SK-N-SH treated with all-trans-retinoic acid at 6 μM for 48 hours (cell line): ENCODE measurements at regions not wholly inside any gene's neighbourhood (a gene's known extent, or its start where the extent isn't known, plus 50 kb on each side); places are given as distances from the start of the nearest gene placed in this dataset.

Experiments used
- ATAC-seq: fragments of 200-7000 bp; cut with Tn5 transposase; 3 replicates; pipeline ENCODE4 v1.9.1; 2020; ENCODE audit warnings: mild to moderate bottlenecking, moderate library complexity
- BACH2 ChIP-seq: fragments of 250-450 bp; sonication (Bioruptor Pico); IDR thresholded peaks from 2 replicates; pipeline ENCODE4 v1.9.0; 2021; ENCODE audit warnings: mild to moderate bottlenecking, borderline replicate concordance
- CSDC2 ChIP-seq: fragments of 250-450 bp; sonication (Bioruptor Pico); IDR thresholded peaks from 2 replicates; pipeline ENCODE4 v1.5.0; 2020; ENCODE audit warnings: mild to moderate bottlenecking, moderate library complexity
- ESRRG ChIP-seq: fragments of 250-450 bp; sonication (Bioruptor Pico); IDR thresholded peaks from 2 replicates; pipeline ENCODE4 v1.6.1; 2021; ENCODE audit warnings: mild to moderate bottlenecking
- GLIS3 ChIP-seq: fragments of 250-450 bp; sonication (Bioruptor Pico); IDR thresholded peaks from 2 replicates; pipeline ENCODE4 v1.5.0; 2020; ENCODE audit warnings: mild to moderate bottlenecking, moderate library complexity
- ISL1 ChIP-seq: fragments of 250-450 bp; sonication (Bioruptor Pico); IDR thresholded peaks from 2 replicates; pipeline ENCODE4 v2.1.2; 2022; ENCODE audit warnings: mild to moderate bottlenecking, moderate library complexity
- OSR1 ChIP-seq: fragments of 250-450 bp; sonication (Bioruptor Pico); IDR thresholded peaks from 2 replicates; pipeline ENCODE4 v1.8.0; 2022; ENCODE audit warnings: moderate library complexity, mild to moderate bottlenecking, inconsistent platforms
- RARB ChIP-seq: fragments of 250-450 bp; sonication (Bioruptor Pico); IDR thresholded peaks from 2 replicates; pipeline ENCODE4 v1.8.0; 2021; ENCODE audit warnings: mild to moderate bottlenecking, moderate library complexity
- SNAI2 ChIP-seq: fragments of 250-450 bp; sonication (Bioruptor Pico); IDR thresholded peaks from 2 replicates; pipeline ENCODE4 v1.5.0; 2020; ENCODE audit warnings: mild to moderate bottlenecking, moderate library complexity
- TOX ChIP-seq: fragments of 250-450 bp; sonication (Bioruptor Pico); IDR thresholded peaks from 2 replicates; pipeline ENCODE4 v1.8.0; 2021; ENCODE audit warnings: mild to moderate bottlenecking, moderate library complexity, borderline replicate concordance
- ZC3H10 ChIP-seq: fragments of 250-450 bp; sonication (Bioruptor Pico); IDR thresholded peaks from 2 replicates; pipeline ENCODE4 v1.5.1; 2021; ENCODE audit warnings: mild to moderate bottlenecking, moderate library complexity
- ZFP3 ChIP-seq: fragments of 250-450 bp; sonication (Bioruptor Pico); IDR thresholded peaks from 2 replicates; pipeline ENCODE4 v1.5.0; 2020; ENCODE audit warnings: mild to moderate bottlenecking, moderate library complexity
- ZFP30 ChIP-seq: fragments of 450-650 bp; formaldehyde crosslinking; IDR thresholded peaks from 2 replicates; pipeline ENCODE4 v1.5.0; 2022; ENCODE audit warnings: mild to moderate bottlenecking, moderate library complexity
- ZNF565 ChIP-seq: fragments of 450-650 bp; formaldehyde crosslinking; conservative IDR thresholded peaks from 2 replicates; pipeline ENCODE4 v1.5.0; 2020; ENCODE audit warnings: low read depth, mild to moderate bottlenecking, moderate library complexity
- ZNF70 ChIP-seq: fragments of 450-650 bp; formaldehyde crosslinking; IDR thresholded peaks from 2 replicates; pipeline ENCODE4 v1.5.0; 2020; ENCODE audit warnings: mild to moderate bottlenecking, moderate library complexity
- ZNF8 ChIP-seq: fragments of 450-650 bp; formaldehyde crosslinking; IDR thresholded peaks from 2 replicates; pipeline ENCODE4 v1.5.0; 2020; ENCODE audit warnings: mild to moderate bottlenecking, moderate library complexity
- TF ChIP-seq, protein P1 (sequence below): fragments of 250-450 bp; sonication (Bioruptor Pico); IDR thresholded peaks from 2 replicates; pipeline ENCODE4 v1.5.1; 2021; ENCODE audit warnings: mild to moderate bottlenecking, moderate library complexity
- TF ChIP-seq, protein P2 (sequence below): fragments of 250-450 bp; sonication (Bioruptor Pico); IDR thresholded peaks from 2 replicates; pipeline ENCODE4 v1.8.0; 2021; ENCODE audit warnings: low read depth, mild to moderate bottlenecking, moderate library complexity, borderline replicate concordance
- TF ChIP-seq, protein P3 (sequence below): fragments of 250-450 bp; sonication (Bioruptor Pico); IDR thresholded peaks from 2 replicates; pipeline ENCODE4 v1.5.0; 2020; ENCODE audit warnings: mild to moderate bottlenecking, moderate library complexity
- TF ChIP-seq, protein P4 (sequence below): fragments of 250-450 bp; sonication (Bioruptor Pico); IDR thresholded peaks from 2 replicates; pipeline ENCODE4 v1.5.1; 2020; ENCODE audit warnings: low read depth, mild to moderate bottlenecking, moderate library complexity

DNA sequence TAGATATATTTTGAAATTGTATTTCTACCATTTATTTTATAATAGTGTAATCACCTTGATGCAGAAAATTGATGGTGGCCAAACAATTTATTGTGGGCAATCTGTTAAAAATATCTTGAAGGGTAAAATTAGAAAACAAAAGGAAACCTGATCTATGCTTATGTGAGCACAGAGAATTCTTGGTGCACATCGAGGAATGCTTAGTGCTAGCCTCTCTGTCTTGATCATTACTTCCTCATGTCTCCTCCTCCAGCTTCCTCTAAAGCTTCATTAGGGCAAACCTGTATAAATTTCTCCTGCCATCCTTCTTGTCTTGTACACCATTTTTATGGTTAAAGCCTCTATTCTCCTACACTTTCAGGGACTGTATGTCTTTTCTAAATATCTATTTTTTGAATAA, 725.8 kb downstream of the RAPGEF2 start:
- TF ChIP-seq GLIS3: no peak
- TF ChIP-seq OSR1: no peak
- TF ChIP-seq, protein P1, sequence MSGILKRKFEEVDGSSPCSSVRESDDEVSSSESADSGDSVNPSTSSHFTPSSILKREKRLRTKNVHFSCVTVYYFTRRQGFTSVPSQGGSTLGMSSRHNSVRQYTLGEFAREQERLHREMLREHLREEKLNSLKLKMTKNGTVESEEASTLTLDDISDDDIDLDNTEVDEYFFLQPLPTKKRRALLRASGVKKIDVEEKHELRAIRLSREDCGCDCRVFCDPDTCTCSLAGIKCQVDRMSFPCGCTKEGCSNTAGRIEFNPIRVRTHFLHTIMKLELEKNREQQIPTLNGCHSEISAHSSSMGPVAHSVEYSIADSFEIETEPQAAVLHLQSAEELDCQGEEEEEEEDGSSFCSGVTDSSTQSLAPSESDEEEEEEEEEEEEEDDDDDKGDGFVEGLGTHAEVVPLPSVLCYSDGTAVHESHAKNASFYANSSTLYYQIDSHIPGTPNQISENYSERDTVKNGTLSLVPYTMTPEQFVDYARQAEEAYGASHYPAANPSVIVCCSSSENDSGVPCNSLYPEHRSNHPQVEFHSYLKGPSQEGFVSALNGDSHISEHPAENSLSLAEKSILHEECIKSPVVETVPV (CRISPR knock-in tag): no peak
- no peak for TF ChIP-seq RARB (CRISPR knock-in tag)
- no peak for TF ChIP-seq ZFP30 (CRISPR knock-in tag)
- TF ChIP-seq, protein P2, sequence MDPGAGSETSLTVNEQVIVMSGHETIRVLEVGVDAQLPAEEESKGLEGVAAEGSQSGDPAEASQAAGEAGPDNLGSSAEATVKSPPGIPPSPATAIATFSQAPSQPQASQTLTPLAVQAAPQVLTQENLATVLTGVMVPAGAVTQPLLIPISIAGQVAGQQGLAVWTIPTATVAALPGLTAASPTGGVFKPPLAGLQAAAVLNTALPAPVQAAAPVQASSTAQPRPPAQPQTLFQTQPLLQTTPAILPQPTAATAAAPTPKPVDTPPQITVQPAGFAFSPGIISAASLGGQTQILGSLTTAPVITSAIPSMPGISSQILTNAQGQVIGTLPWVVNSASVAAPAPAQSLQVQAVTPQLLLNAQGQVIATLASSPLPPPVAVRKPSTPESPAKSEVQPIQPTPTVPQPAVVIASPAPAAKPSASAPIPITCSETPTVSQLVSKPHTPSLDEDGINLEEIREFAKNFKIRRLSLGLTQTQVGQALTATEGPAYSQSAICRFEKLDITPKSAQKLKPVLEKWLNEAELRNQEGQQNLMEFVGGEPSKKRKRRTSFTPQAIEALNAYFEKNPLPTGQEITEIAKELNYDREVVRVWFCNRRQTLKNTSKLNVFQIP (CRISPR knock-in tag): no peak
- no peak for TF ChIP-seq TOX (CRISPR knock-in tag)
- no peak for TF ChIP-seq ZFP3 (CRISPR knock-in tag)
- no peak for TF ChIP-seq CSDC2
- no peak for TF ChIP-seq BACH2 (CRISPR knock-in tag)
- no peak for TF ChIP-seq SNAI2 (CRISPR knock-in tag)
- TF ChIP-seq, protein P3, sequence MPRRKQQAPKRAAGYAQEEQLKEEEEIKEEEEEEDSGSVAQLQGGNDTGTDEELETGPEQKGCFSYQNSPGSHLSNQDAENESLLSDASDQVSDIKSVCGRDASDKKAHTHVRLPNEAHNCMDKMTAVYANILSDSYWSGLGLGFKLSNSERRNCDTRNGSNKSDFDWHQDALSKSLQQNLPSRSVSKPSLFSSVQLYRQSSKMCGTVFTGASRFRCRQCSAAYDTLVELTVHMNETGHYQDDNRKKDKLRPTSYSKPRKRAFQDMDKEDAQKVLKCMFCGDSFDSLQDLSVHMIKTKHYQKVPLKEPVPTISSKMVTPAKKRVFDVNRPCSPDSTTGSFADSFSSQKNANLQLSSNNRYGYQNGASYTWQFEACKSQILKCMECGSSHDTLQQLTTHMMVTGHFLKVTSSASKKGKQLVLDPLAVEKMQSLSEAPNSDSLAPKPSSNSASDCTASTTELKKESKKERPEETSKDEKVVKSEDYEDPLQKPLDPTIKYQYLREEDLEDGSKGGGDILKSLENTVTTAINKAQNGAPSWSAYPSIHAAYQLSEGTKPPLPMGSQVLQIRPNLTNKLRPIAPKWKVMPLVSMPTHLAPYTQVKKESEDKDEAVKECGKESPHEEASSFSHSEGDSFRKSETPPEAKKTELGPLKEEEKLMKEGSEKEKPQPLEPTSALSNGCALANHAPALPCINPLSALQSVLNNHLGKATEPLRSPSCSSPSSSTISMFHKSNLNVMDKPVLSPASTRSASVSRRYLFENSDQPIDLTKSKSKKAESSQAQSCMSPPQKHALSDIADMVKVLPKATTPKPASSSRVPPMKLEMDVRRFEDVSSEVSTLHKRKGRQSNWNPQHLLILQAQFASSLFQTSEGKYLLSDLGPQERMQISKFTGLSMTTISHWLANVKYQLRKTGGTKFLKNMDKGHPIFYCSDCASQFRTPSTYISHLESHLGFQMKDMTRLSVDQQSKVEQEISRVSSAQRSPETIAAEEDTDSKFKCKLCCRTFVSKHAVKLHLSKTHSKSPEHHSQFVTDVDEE (CRISPR knock-in tag): no peak
- TF ChIP-seq, protein P4, sequence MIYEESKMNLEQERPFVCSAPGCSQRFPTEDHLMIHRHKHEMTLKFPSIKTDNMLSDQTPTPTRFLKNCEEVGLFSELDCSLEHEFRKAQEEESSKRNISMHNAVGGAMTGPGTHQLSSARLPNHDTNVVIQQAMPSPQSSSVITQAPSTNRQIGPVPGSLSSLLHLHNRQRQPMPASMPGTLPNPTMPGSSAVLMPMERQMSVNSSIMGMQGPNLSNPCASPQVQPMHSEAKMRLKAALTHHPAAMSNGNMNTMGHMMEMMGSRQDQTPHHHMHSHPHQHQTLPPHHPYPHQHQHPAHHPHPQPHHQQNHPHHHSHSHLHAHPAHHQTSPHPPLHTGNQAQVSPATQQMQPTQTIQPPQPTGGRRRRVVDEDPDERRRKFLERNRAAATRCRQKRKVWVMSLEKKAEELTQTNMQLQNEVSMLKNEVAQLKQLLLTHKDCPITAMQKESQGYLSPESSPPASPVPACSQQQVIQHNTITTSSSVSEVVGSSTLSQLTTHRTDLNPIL (CRISPR knock-in tag): no peak
- ATAC-seq: no peak

DNA sequence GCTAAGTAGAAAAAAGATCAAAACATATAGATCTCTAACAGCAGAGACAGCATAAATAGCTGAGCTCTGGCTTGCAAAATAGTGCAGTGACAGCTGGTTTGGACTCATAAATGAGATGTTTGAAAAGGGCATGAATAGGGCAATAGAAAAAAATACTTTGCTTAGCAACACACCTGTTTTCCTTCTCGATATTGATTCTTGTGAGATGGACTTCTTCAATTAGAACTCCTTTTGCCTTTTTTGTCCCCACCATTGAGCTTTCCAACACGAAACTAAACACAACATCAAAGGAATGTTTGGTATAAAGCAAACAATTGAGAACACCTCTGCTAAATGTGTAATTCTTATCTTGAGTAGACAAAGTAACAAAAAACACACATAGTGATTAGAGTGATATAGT, 726.3 kb downstream of the RAPGEF2 start:
- TF ChIP-seq ZC3H10 (CRISPR knock-in tag): no peak
- TF ChIP-seq ZNF70 (CRISPR knock-in tag): no peak
- TF ChIP-seq ZNF8 (CRISPR knock-in tag): no peak
- TF ChIP-seq RARB (CRISPR knock-in tag): no peak
- no peak for TF ChIP-seq ESRRG (CRISPR knock-in tag)
- ATAC-seq: no peak

DNA sequence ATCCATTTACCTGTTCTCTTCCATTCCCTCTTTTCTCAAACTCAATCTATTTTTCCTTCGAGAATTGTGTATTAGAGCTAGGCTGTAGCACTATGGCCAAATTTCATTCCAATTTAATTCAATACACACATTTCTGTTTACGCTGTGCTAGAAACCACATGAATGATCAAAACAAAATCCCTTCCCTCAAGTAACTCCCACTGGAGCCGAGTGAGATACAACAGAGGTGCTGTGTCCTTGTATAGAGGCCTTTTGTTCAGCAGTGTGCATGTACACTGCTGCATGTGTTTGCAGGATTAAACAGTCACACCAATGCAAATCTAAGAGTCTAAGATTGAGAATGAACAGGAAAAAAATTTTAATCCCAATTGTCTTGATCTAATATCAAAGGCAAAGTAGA, 734.2 kb downstream of the RAPGEF2 start:
- no peak for TF ChIP-seq GLIS3
- TF ChIP-seq SNAI2 (CRISPR knock-in tag): no peak
- no peak for TF ChIP-seq ZFP3 (CRISPR knock-in tag)
- no peak for TF ChIP-seq ESRRG (CRISPR knock-in tag)
- TF ChIP-seq CSDC2: no peak
- TF ChIP-seq, protein P1 (CRISPR knock-in tag): no peak
- TF ChIP-seq ZNF8 (CRISPR knock-in tag): no peak
- TF ChIP-seq BACH2 (CRISPR knock-in tag): no peak
- TF ChIP-seq ISL1 (CRISPR knock-in tag): no peak
- ATAC-seq: no peak

DNA sequence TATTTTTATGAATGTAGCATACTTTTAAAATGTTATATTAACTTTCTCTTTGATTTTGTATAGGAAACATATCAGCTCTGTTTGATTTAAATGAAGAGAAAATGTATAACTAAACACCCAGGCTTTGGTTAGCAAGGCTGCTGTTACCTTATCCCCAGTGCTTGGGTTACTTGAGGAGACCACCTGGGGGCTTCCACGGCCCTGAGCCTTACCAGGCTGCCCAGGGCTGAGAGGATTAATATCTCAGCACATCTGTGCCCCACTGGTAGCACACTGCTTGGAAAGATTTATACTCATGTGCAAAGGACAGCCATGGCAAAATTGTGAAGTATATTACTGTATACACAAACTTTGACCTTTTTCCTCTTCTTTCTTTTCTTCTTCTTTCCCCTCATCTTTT, 752.9 kb downstream of the RAPGEF2 start:
- no peak for ATAC-seq
- TF ChIP-seq, protein P4 (CRISPR knock-in tag): no peak
- TF ChIP-seq ZNF70 (CRISPR knock-in tag) (no peak), ZNF565 (CRISPR knock-in tag) (no peak), CSDC2 (no peak), ISL1 (CRISPR knock-in tag) (no peak), SNAI2 (CRISPR knock-in tag) (no peak), TOX (CRISPR knock-in tag) (no peak), OSR1 (no peak), GLIS3 (no peak), ZFP3 (CRISPR knock-in tag) (no peak)
- TF ChIP-seq, protein P2 (CRISPR knock-in tag): no peak
- TF ChIP-seq, protein P3 (CRISPR knock-in tag): no peak
